Rectal smooth muscle tissue (tissue), 1 donor: ENCODE measurements at regions not wholly inside any gene's neighbourhood (a gene's known extent, or its start where the extent isn't known, plus 50 kb on each side); places are given as distances from the start of the nearest gene placed in this dataset.
"Not testable (repeated sequence)": the region's sequence is repeated elsewhere in the genome, so short reads cannot be mapped to it uniquely, and the experiment has no call there.

ENCODE experiments used
- H3K27ac ChIP-seq: one replicate; pipeline ENCODE4 v1.7.0; 2013; ENCODE audit warnings: low read depth, low read length, inconsistent platforms
- H3K27me3 ChIP-seq: one replicate; pipeline ENCODE4 v1.7.0; 2013; ENCODE audit warnings: low read length; ENCODE audit not compliant: control insufficient read depth, insufficient read depth
- H3K36me3 ChIP-seq: one replicate; pipeline ENCODE4 v1.7.0; 2013; ENCODE audit warnings: low read length; ENCODE audit not compliant: control insufficient read depth, insufficient read depth
- H3K4me1 ChIP-seq: one replicate; pipeline ENCODE4 v1.7.0; 2013; ENCODE audit warnings: low read length; ENCODE audit not compliant: control insufficient read depth, insufficient read depth
- H3K4me3 ChIP-seq: one replicate; pipeline ENCODE4 v1.7.0; 2013; ENCODE audit warnings: low read length
- H3K9ac ChIP-seq: one replicate; pipeline ENCODE4 v1.7.0; 2013; ENCODE audit warnings: low read length

DNA sequence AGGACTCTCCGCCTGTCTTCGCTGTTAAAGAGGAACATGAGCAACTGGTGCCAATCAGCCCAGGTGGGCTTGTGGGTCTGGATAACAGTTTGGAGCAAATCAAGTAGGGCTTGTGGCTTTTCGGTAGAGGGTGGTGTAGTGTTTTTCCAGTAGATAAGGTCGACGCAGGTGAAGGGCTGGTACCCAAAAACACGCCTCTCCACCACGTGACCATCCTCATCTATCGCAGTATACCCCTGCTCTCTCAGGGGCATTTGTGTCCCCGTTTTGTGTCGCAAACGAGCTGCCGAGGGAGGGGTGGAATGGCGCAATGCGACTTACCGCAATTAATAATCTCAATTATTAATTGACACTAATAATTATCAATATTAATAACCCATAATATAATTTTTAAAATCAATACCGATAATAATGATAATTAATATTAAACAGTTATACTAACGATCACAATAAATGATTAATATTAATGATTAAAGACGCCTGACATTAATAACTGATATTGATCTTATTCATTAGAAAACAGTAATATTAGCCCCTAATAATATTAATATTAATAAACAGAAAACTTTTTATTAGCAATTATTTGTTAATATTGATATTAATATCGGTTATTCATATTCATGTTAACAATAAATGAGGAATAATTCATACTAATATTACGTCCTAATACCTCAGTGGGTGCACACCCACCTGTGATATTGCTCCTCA is 130.8 kb downstream of the ADRA2C start:
- not testable (repeated sequence) for H3K27me3 ChIP-seq, H3K4me1 ChIP-seq, H3K4me3 ChIP-seq, H3K9ac ChIP-seq, H3K27ac ChIP-seq, H3K36me3 ChIP-seq

- no peak overlapping the region for H3K27ac ChIP-seq
- no peaks in the 10 kb centered on the region for H3K4me1 ChIP-seq
- H3K27me3 ChIP-seq: no peaks in the 10 kb centered on the region
- H3K36me3 ChIP-seq: no peaks in the 10 kb centered on the region
- H3K9ac ChIP-seq: no peak overlapping the region
- no peak overlapping the region for H3K4me3 ChIP-seq
These were observed 131.9 kb downstream of the ADRA2C start for GRCh38 chr4:3898098-3898497.

DNA sequence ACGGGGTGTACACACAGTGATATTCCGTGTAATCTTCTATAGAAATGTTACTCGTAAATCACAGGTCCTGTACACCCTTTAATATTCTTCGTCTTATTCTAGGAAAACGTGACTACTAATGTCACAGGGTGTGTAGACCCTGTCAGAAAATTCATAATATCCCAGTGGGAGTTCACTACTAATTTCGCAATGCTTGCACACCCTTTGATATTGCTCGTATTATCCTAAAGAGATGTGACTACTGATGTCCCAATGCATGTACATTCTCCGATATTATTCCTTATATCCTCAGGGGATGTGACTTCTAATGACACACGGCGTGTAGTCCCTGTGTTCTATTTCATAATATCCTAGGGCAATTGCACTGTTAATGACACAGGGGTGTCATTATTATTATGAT is 132.7 kb downstream of the ADRA2C start:
- not testable (repeated sequence) for H3K4me1 ChIP-seq, H3K27ac ChIP-seq

DNA sequence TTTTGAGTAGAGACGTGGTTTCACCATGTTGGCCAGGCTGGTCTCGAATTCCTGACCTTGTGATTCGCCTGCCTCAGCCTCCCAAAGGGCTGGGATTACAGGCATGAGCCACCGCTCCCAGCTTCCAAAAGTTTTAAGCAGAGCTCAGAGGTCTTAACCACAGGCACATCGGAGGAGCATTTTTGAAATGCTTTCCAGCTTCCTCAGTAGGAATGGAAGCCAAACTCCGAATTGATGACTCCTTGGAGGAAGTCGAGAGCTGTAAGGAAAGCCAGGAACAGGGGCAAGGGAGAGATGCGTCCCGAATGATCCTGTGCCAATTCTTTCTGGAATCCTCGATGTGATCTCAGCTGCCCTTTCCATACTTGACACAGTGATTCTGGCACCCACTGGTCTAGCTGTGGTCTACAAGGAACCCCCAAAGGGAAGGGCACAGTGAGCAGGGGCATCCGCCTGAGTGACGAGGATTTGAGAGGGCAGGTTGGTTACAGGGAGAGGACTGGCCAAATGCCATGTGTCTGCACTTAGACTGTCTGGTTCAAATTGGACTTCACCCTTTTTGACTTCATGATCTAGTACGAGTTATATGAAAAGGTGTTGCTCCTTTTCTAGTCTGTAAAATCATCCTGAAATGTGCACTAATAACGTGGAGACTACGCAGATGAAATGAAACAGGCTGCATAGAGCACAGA is 138.2 kb downstream of the ADRA2C start:
- not testable (repeated sequence) for H3K27ac ChIP-seq, H3K27me3 ChIP-seq, H3K36me3 ChIP-seq, H3K4me3 ChIP-seq, H3K9ac ChIP-seq, H3K4me1 ChIP-seq

More for the DNA sequence above, 132.7 kb downstream of the ADRA2C start:
- H3K9ac ChIP-seq, H3K4me3 ChIP-seq, H3K27me3 ChIP-seq, H3K36me3 ChIP-seq: not testable (repeated sequence)

GRCh38 chr4:3909616-3910015 is 143.4 kb downstream of the ADRA2C start:
- H3K4me1 ChIP-seq, H3K27ac ChIP-seq, H3K4me3 ChIP-seq, H3K27me3 ChIP-seq, H3K36me3 ChIP-seq, H3K9ac ChIP-seq: not testable (repeated sequence)

DNA sequence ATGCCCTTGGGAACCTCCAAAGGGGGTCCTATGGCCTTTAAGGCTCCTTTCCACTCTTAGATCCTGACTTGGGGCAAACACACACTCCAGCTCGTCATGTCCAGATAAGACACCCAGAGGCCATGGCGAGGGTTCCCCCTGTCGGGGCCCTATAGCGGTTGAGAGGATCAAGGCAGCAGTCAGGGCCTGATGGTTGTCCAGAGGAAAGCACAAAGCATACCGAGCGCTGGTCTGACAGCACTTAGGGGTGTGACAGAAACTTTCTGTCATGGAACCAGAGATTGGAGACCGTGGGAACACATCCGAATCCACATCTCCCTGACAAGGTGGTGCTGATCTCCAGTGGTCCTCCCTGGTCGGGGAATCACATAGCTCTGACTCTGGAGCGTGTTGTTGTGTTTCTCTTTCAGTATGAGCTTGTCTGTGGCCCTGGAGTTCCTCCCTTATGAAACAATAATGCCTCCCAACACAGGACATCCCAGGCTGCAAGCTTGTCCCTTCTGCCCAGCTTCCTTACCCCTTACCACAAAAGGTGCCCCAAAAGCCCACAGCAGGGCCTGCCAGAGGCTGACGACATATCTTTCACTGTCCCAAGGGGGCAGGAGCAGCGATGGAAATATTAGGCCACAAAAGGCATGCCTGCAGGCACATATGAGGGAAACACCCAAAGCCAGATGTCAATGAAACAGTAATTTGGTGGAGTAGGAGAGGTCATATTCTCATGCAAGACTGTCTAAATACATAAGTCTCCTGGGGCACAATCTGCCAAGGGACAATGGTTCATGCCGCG is 144.2 kb downstream of the ADRA2C start:
- not testable (repeated sequence) for H3K9ac ChIP-seq, H3K27ac ChIP-seq, H3K4me3 ChIP-seq, H3K4me1 ChIP-seq, H3K27me3 ChIP-seq, H3K36me3 ChIP-seq

GRCh38 chr4:3911252-3911856 is 145.2 kb downstream of the ADRA2C start:
- no peaks in the 10 kb centered on the region for H3K36me3 ChIP-seq
- H3K9ac ChIP-seq: no peak overlapping the region
- no peak overlapping the region for H3K4me3 ChIP-seq
- no peaks in the 10 kb centered on the region for H3K4me1 ChIP-seq
- H3K27me3 ChIP-seq: no peaks in the 10 kb centered on the region
- H3K27ac ChIP-seq: no peak overlapping the region

DNA sequence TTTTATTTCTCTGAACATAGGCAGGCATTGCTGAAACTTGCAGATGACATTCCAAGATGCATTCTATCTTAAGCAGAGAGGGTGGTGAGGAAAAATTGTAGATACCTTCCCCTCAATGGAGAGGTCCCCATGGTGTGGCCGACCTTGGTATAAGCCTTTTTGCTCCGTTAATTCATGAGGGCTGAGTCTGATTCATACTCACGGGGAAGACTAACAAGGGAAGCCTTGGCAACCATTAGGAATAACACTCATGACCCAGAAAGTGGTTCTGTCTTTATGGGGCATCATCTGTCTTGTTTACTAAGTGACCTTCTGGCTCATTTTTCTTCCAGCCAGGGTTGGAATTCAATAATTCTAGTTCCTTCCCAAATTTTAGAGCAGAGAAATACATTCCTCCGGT is 148.3 kb downstream of the ADRA2C start:
- H3K36me3 ChIP-seq, H3K4me3 ChIP-seq, H3K27ac ChIP-seq, H3K27me3 ChIP-seq, H3K9ac ChIP-seq, H3K4me1 ChIP-seq: not testable (repeated sequence)

GRCh38 chr4:3919509-3919908 is 153.3 kb downstream of the ADRA2C start:
- H3K4me1 ChIP-seq, H3K9ac ChIP-seq, H3K27me3 ChIP-seq, H3K36me3 ChIP-seq, H3K27ac ChIP-seq, H3K4me3 ChIP-seq: not testable (repeated sequence)

- H3K36me3 ChIP-seq, H3K4me3 ChIP-seq, H3K4me1 ChIP-seq, H3K9ac ChIP-seq, H3K27ac ChIP-seq, H3K27me3 ChIP-seq: not testable (repeated sequence)
These were observed 155.7 kb downstream of the ADRA2C start for GRCh38 chr4:3921902-3922301.

- H3K36me3 ChIP-seq, H3K27ac ChIP-seq, H3K9ac ChIP-seq, H3K4me1 ChIP-seq, H3K27me3 ChIP-seq, H3K4me3 ChIP-seq: not testable (repeated sequence)
These were observed 159.7 kb downstream of the ADRA2C start for GRCh38 chr4:3925841-3926240.

- not testable (repeated sequence) for H3K4me3 ChIP-seq, H3K27me3 ChIP-seq, H3K36me3 ChIP-seq, H3K4me1 ChIP-seq, H3K9ac ChIP-seq, H3K27ac ChIP-seq
These were observed 160.1 kb downstream of the ADRA2C start for GRCh38 chr4:3926271-3926670.
